ENCODE measurements at regions not wholly inside any gene's neighbourhood (a gene's known extent, or its start where the extent isn't known, plus 50 kb on each side); places are given as distances from the start of the nearest gene placed in this dataset.

DNA sequence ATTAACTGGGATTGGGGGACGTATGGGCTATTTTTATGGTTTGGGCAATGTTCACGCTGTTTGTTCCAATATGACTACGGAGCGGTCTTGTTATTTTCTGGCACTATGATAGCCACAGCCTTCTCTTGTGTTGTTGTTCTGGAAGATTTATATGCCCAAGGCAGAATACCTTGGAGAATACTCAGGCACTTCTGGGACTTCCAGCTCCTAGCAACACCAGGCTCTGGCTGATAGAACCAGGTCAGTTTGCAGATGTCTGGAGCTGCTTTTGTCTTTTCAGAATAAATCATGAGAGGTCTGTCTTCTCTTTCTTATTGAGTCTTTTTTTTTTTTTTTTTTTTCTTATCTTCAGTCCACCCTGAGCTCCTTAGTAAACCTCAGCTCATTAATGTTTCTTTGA is 262.5 kb downstream of the MED10 start:
- intact Hi-C loops (cut with micrococcal nuclease), result no loop called here
- H3K4me3 ChIP-seq (ENCODE audit: low read length), result no peak overlapping the region

DNA sequence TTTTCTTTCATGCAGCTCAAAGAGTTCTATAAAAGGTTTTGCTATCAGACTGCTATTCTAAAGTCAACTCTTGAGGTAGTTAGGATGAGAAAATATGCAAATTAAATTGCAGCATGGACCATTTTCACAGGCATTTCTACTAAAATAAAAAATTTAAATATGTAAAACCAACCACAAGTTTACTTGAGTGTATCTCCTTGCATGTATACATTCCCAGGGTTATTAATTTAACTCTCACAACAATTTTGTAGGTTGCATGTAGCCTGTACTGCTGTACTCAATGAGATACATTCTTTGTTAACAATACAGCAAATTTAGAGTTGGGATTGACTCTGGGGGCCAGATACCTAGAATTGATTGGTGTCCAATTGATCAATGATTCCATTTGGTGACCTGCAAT is 265.8 kb downstream of the MED10 start:
- Mint-ChIP-seq H3K27me3 (peaks cover 0 to 4% (median 0%) of the 10 kb centered on the region in 5 donors), H3K4me3 (no peak overlapping the region), H3K4me1 (no peaks in the 10 kb centered on the region), H3K27ac (no peak overlapping the region), H3K9me3 (peaks cover 0 to 4% (median 0%) of the 10 kb centered on the region in 11 donors), H3K36me3 (no peaks in the 10 kb centered on the region)
- ChIA-PET CTCF (no interaction called here), POLR2A (no interaction called here)
- Histone ChIP-seq H3K4me3 (ENCODE audit: low read length) (no peak overlapping the region), H3K27me3 (ENCODE audit: control insufficient read depth in 2 of 2, insufficient read depth in 2 of 2, low read length in 2 of 2) (no peaks in the 10 kb centered on the region), H3K4me1 (ENCODE audit: control insufficient read depth in 2 of 2, insufficient read depth in 2 of 2, low read length in 2 of 2) (no peaks in the 10 kb centered on the region), H3K27ac (ENCODE audit: low read depth, low read length) (no peak overlapping the region), H3K9me3 (ENCODE audit: control insufficient read depth in 2 of 3, low read length in 3 of 3) (no peaks in the 10 kb centered on the region), H3K36me3 (ENCODE audit: control insufficient read depth in 2 of 3, insufficient read depth in 3 of 3, low read length in 3 of 3) (no peaks in the 10 kb centered on the region)
- ATAC-seq (no peak), DNase-seq (no peak)
- intact Hi-C loops (cut with micrococcal nuclease), result no loop called here

More for the DNA sequence above, 262.5 kb downstream of the MED10 start:
- ChIA-PET POLR2A (no interaction called here), CTCF (no interaction called here)
- H3K27ac ChIP-seq (ENCODE audit: low read depth, low read length), result no peak overlapping the region
- H3K9me3 ChIP-seq (ENCODE audit: control insufficient read depth in 2 of 3, low read length in 3 of 3), result peaks cover 0 to 4% (median 0%) of the 10 kb centered on the region in 3 experiments
- Mint-ChIP-seq H3K9me3 (peaks cover under 1 to 6% (median 3%) of the 10 kb centered on the region in 11 donors), H3K27ac (no peak overlapping the region), H3K36me3 (no peaks in the 10 kb centered on the region), H3K27me3 (peaks cover 0 to 6% (median 5%) of the 10 kb centered on the region in 5 donors), H3K4me1 (no peaks in the 10 kb centered on the region), H3K4me3 (no peak overlapping the region)
- no peaks in the 10 kb centered on the region for H3K36me3 ChIP-seq (ENCODE audit: control insufficient read depth in 2 of 3, insufficient read depth in 3 of 3, low read length in 3 of 3)
- ATAC-seq (no peak), DNase-seq (no peak)
- H3K4me1 ChIP-seq (ENCODE audit: control insufficient read depth in 2 of 2, insufficient read depth in 2 of 2, low read length in 2 of 2), result no peaks in the 10 kb centered on the region
- no peaks in the 10 kb centered on the region for H3K27me3 ChIP-seq (ENCODE audit: control insufficient read depth in 2 of 2, insufficient read depth in 2 of 2, low read length in 2 of 2)

DNA sequence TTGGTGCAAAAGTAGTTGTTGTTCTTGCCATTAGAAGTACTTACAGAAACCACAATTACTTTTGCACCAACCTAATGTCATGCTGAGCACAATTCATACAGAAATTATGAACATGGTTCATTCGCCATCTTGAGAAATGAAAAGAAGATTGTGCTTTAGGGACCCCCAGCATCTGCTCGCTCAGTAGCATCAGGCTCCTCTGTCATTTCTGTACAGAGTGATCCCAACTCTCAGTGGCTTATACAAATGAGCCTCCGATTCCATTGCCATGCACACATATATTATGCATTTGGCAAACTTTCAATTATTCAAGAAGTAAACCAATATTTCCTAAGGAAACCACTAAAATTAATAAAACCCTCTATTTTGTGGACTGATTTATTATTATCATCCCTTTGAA is 266.2 kb downstream of the MED10 start:
- Histone ChIP-seq H3K27me3 (ENCODE audit: control insufficient read depth in 2 of 2, insufficient read depth in 2 of 2, low read length in 2 of 2) (no peaks in the 10 kb centered on the region), H3K4me3 (ENCODE audit: low read length) (no peak overlapping the region), H3K36me3 (ENCODE audit: control insufficient read depth in 2 of 3, insufficient read depth in 3 of 3, low read length in 3 of 3) (no peaks in the 10 kb centered on the region), H3K27ac (ENCODE audit: low read depth, low read length) (no peak overlapping the region), H3K9me3 (ENCODE audit: control insufficient read depth in 2 of 3, low read length in 3 of 3) (no peaks in the 10 kb centered on the region), H3K4me1 (ENCODE audit: control insufficient read depth in 2 of 2, insufficient read depth in 2 of 2, low read length in 2 of 2) (no peaks in the 10 kb centered on the region)
- ChIA-PET CTCF (no interaction called here), POLR2A (no interaction called here)
- no peaks in the 10 kb centered on the region for H3K4me1 Mint-ChIP-seq
- peaks cover 0 to 4% (median 0%) of the 10 kb centered on the region in 11 donors for H3K9me3 Mint-ChIP-seq
- intact Hi-C loops (cut with micrococcal nuclease), result no loop called here
- H3K4me3 Mint-ChIP-seq, result no peak overlapping the region
- peaks cover 0 to 4% (median 0%) of the 10 kb centered on the region in 5 donors for H3K27me3 Mint-ChIP-seq
- DNase-seq (no peak), ATAC-seq (no peak)
- no peak overlapping the region for H3K27ac Mint-ChIP-seq
- no peaks in the 10 kb centered on the region for H3K36me3 Mint-ChIP-seq

DNA sequence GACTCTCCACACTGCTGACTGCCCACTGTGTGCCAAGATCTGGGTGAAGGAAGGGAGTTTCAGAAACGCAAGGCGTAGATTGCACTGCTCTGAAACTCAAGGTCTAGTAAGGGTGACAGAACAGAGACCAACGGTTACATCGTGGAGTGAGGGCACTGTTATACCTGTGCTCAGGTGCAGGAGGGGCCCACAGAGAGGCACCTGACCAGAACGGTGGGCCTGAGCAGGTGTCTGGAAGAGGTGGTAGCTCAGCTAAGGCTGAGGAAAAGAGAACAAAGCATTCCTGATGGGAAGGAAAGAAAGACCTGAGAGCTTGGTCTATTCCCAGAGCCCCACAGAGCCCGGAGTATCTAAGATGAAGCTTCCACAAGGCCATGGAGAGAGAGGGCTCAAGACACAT is 267.2 kb downstream of the MED10 start:
- Histone ChIP-seq H3K4me3 (ENCODE audit: low read length) (no peak overlapping the region), H3K4me1 (ENCODE audit: control insufficient read depth in 2 of 2, insufficient read depth in 2 of 2, low read length in 2 of 2) (no peaks in the 10 kb centered on the region), H3K27ac (ENCODE audit: low read depth, low read length) (no peak overlapping the region), H3K36me3 (ENCODE audit: control insufficient read depth in 2 of 3, insufficient read depth in 3 of 3, low read length in 3 of 3) (no peaks in the 10 kb centered on the region), H3K9me3 (ENCODE audit: control insufficient read depth in 2 of 3, low read length in 3 of 3) (no peaks in the 10 kb centered on the region), H3K27me3 (ENCODE audit: control insufficient read depth in 2 of 2, insufficient read depth in 2 of 2, low read length in 2 of 2) (no peaks in the 10 kb centered on the region)
- peaks cover 0 to 4% (median 0%) of the 10 kb centered on the region in 11 donors for H3K9me3 Mint-ChIP-seq
- POLR2A ChIA-PET, result no interaction called here
- no peaks in the 10 kb centered on the region for H3K4me1 Mint-ChIP-seq
- no peak overlapping the region for H3K27ac Mint-ChIP-seq
- intact Hi-C loops (cut with micrococcal nuclease), result no loop called here
- no peaks in the 10 kb centered on the region for H3K36me3 Mint-ChIP-seq
- CTCF ChIA-PET, result no interaction called here
- no peak for DNase-seq
- peaks cover 0 to 4% (median 0%) of the 10 kb centered on the region in 5 donors for H3K27me3 Mint-ChIP-seq
- H3K4me3 Mint-ChIP-seq, result no peak overlapping the region
- ATAC-seq, result no peak

DNA sequence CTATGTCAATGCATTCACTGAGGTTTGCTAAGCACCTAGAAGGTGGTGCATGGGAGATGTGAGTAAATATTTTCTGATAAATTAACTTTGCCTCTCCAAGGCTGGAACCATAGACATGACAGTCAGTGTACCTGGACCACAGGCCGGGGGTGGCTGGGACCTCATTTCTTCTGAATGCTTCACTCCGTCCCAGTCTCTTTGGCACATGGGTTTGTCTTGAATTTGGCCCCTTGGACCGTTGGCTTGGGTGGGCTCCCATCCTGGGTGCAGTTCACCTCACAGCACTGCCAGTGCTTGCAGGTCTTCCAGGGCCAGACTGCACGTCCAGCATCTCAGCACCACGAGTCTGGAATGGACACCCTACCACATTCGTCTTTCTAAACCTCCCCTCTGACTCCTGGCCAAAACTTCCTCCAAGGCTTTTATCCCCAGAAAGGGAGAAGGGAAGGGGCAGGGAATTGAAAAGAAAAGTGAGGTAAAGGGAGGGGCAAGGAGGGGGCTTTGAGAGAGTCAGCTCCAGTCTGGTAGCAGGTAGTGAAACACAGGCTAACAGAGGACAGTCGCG is 267.8 kb downstream of the MED10 start:
- ATAC-seq (no peak), DNase-seq (no peak)
- CTCF ChIA-PET, result no interaction called here
- H3K9me3 ChIP-seq (ENCODE audit: control insufficient read depth in 2 of 3, low read length in 3 of 3), result no peaks in the 10 kb centered on the region
- Mint-ChIP-seq H3K36me3 (no peaks in the 10 kb centered on the region), H3K27ac (no peak overlapping the region), H3K4me1 (no peaks in the 10 kb centered on the region), H3K9me3 (peaks cover 0 to 4% (median 0%) of the 10 kb centered on the region in 11 donors), H3K27me3 (peaks cover 0 to 4% (median 0%) of the 10 kb centered on the region in 5 donors), H3K4me3 (no peak overlapping the region)
- POLR2A ChIA-PET, result no interaction called here
- no peaks in the 10 kb centered on the region for H3K4me1 ChIP-seq (ENCODE audit: control insufficient read depth in 2 of 2, insufficient read depth in 2 of 2, low read length in 2 of 2)
- no peak overlapping the region for H3K27ac ChIP-seq (ENCODE audit: low read depth, low read length)
- no peak overlapping the region for H3K4me3 ChIP-seq (ENCODE audit: low read length)
- no peaks in the 10 kb centered on the region for H3K27me3 ChIP-seq (ENCODE audit: control insufficient read depth in 2 of 2, insufficient read depth in 2 of 2, low read length in 2 of 2)
- no peaks in the 10 kb centered on the region for H3K36me3 ChIP-seq (ENCODE audit: control insufficient read depth in 2 of 3, insufficient read depth in 3 of 3, low read length in 3 of 3)
- intact Hi-C loops (cut with micrococcal nuclease), result no loop called here

DNA sequence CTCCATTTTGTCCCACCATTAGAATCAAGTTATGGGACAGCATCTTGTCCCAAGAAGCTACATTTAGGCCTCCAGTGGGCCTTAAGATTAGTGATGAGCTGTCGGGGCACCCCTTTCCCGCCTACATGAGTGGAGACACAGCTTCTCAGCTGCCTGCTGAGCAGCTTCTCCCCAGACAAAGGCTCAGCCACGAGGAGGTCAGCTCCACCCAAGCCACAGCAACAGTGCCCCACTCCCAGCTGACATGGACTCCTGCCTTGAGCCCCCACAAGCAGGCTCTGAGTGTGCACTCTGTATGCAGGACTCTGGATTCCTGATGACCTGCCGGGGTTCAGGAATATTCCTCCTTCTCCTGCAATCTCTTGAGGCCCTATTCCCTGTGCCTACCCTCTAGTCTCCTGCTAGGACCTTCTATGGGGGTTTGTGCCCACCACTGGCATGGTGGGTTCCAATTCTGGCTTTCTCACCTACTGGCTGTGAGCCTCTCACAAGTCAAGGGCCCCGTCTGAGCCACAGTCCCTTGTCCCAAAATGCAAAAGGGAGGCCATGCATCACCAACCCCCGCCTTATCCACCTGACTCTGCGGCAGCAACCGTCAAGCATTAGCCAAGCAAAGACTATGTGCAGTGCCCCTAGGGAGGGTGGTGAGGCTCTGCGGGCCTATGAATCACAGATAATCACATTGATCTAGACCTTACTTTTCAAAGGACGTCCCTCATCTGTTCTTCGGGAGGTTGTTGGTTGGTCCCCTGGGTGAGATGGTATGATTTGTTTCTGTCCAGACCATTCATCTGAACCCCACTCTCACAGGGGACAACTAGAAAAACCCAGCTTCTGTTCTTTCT is 269.1 kb downstream of the MED10 start:
- Mint-ChIP-seq H3K27me3 (peaks cover 0 to 4% (median 0%) of the 10 kb centered on the region in 5 donors), H3K9me3 (peaks cover 0 to 3% (median 0%) of the 10 kb centered on the region in 11 donors), H3K27ac (no peak overlapping the region), H3K36me3 (no peaks in the 10 kb centered on the region), H3K4me3 (no peak overlapping the region), H3K4me1 (no peaks in the 10 kb centered on the region)
- no peak for ATAC-seq
- intact Hi-C loops (cut with micrococcal nuclease), result no loop called here
- no peaks in the 10 kb centered on the region for H3K4me1 ChIP-seq (ENCODE audit: control insufficient read depth in 2 of 2, insufficient read depth in 2 of 2, low read length in 2 of 2)
- no peak overlapping the region for H3K27ac ChIP-seq (ENCODE audit: low read depth, low read length)
- no peak for DNase-seq
- CTCF ChIA-PET, result no interaction called here
- H3K36me3 ChIP-seq (ENCODE audit: control insufficient read depth in 2 of 3, insufficient read depth in 3 of 3, low read length in 3 of 3), result no peaks in the 10 kb centered on the region
- POLR2A ChIA-PET, result no interaction called here
- no peak overlapping the region for H3K4me3 ChIP-seq (ENCODE audit: low read length)
- no peaks in the 10 kb centered on the region for H3K27me3 ChIP-seq (ENCODE audit: control insufficient read depth in 2 of 2, insufficient read depth in 2 of 2, low read length in 2 of 2)
- no peaks in the 10 kb centered on the region for H3K9me3 ChIP-seq (ENCODE audit: control insufficient read depth in 2 of 3, low read length in 3 of 3)

DNA sequence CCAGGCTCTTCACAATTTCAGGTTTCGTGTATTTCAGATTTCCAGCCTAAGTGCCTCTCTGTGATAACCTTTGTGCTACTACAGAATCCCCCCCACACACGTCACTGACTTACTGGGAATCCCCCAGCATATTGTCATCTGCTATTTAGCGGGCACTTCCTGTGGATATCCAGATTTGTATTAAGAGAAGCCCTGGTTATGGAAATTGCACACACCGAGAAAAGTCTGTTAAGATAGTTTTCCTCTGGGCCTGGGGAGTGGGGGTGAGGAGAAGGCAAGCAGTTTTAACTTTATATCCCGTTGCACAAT is 269.9 kb downstream of the MED10 start:
- Histone ChIP-seq H3K27me3 (ENCODE audit: control insufficient read depth in 2 of 2, insufficient read depth in 2 of 2, low read length in 2 of 2) (no peaks in the 10 kb centered on the region), H3K9me3 (ENCODE audit: control insufficient read depth in 2 of 3, low read length in 3 of 3) (no peaks in the 10 kb centered on the region), H3K4me3 (ENCODE audit: low read length) (no peak overlapping the region), H3K27ac (ENCODE audit: low read depth, low read length) (no peak overlapping the region), H3K4me1 (ENCODE audit: control insufficient read depth in 2 of 2, insufficient read depth in 2 of 2, low read length in 2 of 2) (no peaks in the 10 kb centered on the region), H3K36me3 (ENCODE audit: control insufficient read depth in 2 of 3, insufficient read depth in 3 of 3, low read length in 3 of 3) (no peaks in the 10 kb centered on the region)
- Mint-ChIP-seq H3K36me3 (no peaks in the 10 kb centered on the region), H3K4me1 (no peaks in the 10 kb centered on the region), H3K27ac (no peak overlapping the region), H3K27me3 (peaks cover 0 to 1% (median 0%) of the 10 kb centered on the region in 5 donors), H3K4me3 (no peak overlapping the region), H3K9me3 (peaks cover 0 to 3% (median 0%) of the 10 kb centered on the region in 11 donors)
- ChIA-PET POLR2A (no interaction called here), CTCF (no interaction called here)
- no peak for ATAC-seq
- DNase-seq, result no peak
- intact Hi-C loops (cut with micrococcal nuclease), result no loop called here

Measured in naive thymus-derived CD4-positive, alpha-beta T cell (primary cell).